Fibroblast of lung (primary cell): ENCODE measurements at regions not wholly inside any gene's neighbourhood (a gene's known extent, or its start where the extent isn't known, plus 50 kb on each side); places are given as distances from the start of the nearest gene placed in this dataset.

Experiments used
- CTCF ChIP-seq, 2 donors: IDR thresholded peaks in 1 of 2; conservative IDR thresholded peaks in 1 of 2; 1 replicate in 1 of 2; 2 replicates in 1 of 2; pipeline ENCODE4 v1.5.1; 2011 to 2012; ENCODE audit warnings: low read length in 2 of 2, control low read depth in 1 of 2, inconsistent platforms in 1 of 2, low read depth in 1 of 2, mild to moderate bottlenecking in 1 of 2
- EZH2 ChIP-seq: IDR thresholded peaks from 2 replicates; pipeline ENCODE4 v1.5.1; 2012; ENCODE audit warnings: low read length, control low read depth, mild to moderate bottlenecking; ENCODE audit errors: missing control alignments

DNA sequence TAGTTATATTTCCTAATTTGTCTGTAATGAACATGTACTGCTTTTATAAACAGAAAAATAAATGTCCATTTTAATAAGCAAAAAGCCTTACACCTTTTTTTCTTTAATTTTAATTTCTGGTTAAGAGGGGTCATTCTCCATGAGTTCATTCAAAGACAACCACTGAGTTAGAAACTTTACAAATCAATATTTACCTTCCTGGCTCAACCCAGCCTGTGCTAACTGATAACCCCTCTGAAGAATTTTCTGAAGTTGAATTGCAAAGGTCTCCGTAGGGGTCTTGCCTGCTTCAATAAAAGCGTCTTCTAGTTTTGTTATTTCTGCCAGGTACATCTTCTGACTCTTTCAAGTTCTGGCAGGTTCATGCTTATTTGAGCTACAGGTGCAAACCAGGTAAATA lies 440.4 kb upstream of the SALL1 start:
- TF ChIP-seq CTCF (conservative IDR thresholded peaks at IDR 0.05 in 1 of 2, IDR thresholded peaks at IDR 0.05 in 1 of 2; ENCODE audit: low read depth in 1 of 2, low read length in 2 of 2) (no peak), EZH2 (no peak)
